ENCODE measurements at regions not wholly inside any gene's neighbourhood (a gene's known extent, or its start where the extent isn't known, plus 50 kb on each side); places are given as distances from the start of the nearest gene placed in this dataset.
A peak's percentile ranks its signal among the peaks of the same experiment; 100 is the strongest.
"Not testable (repeated sequence)": the region's sequence is repeated elsewhere in the genome, so short reads cannot be mapped to it uniquely, and the experiment has no call there.

DNA sequence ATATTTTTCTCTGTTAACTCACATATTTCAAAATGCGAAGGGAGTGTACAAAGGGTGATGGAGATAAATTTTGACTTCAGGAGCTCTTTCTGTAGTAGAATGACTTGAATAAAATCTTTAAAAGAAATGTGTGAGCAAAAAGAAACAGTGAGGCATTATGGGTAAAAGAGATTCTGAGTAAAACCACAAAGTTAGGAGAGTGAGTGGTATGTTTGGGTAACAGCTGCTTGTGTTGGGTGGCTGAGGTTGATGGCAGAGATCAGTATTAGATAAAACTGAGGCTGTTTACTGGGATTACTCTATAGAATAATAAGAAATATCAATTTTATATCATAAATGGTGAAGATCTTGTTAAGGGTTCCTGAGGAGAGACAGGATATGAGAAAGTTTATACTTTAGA lies 434.2 kb upstream of the AMOT start:
- ATAC-seq (replicated peaks in 6 of 8), result no peak

GRCh38 chrX:113274345-113274744 lies 433.7 kb upstream of the AMOT start:
- H3K4me1 ChIP-seq (replicated peaks in 1 of 2), result no peaks in the 10 kb centered on the region
- 20% methylated on average over 1 of the region's 5 CpGs; no CpG with 5 or more reads in 9 of the 10 experiments for WGBS, 10 experiments
- no peak overlapping the region for H3K4me3 ChIP-seq
- in situ Hi-C loops (cut with MboI; ENCODE audit: low pct_unique_long_range_greater_than_20kb in 2 of 9, low sequenced_read_pairs in 9 of 9, unreplicated experiment in 9 of 9), result loop anchor here in 1 of 9 experiments (25.0 kb wide), 1 partner anchor 463 kb away; no protein-coding TSS in a partner anchor
- no peak overlapping the region for H3K27ac ChIP-seq
- ATAC-seq (replicated peaks in 6 of 8), result no peak

More for the DNA sequence above, 434.2 kb upstream of the AMOT start:
- 14 to 86% (median 79%) methylated on average over 1 of the region's 1 CpG; no CpG with 5 or more reads in 6 of the 10 experiments for WGBS, 10 experiments
- in situ Hi-C loops (cut with MboI; ENCODE audit: low pct_unique_long_range_greater_than_20kb in 2 of 9, low sequenced_read_pairs in 9 of 9, unreplicated experiment in 9 of 9), result loop anchor here in 1 of 9 experiments (25.0 kb wide), 1 partner anchor 463 kb away; no protein-coding TSS in a partner anchor
- no peaks in the 10 kb centered on the region for H3K4me1 ChIP-seq (replicated peaks in 1 of 2)
- no peak overlapping the region for H3K4me3 ChIP-seq
- H3K27ac ChIP-seq, result no peak overlapping the region

DNA sequence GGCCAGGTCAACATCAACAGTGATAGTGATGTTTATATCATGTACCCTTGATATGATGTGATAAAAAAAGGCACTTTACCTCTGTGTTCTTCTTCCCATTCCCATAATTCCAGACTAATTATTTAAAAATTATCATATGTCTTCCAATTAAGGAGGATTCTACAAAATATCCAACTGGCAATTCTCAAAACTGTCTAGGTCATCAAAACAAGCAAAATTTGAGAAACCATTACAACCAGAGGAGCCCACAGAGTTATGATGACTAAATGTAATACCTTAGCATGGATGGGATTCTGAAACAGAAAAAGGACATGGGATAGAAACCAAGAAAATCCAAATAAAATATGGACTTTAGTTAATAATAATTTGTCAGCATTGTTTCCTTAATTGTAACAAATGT lies 428.6 kb upstream of the AMOT start:
- Histone ChIP-seq H3K4me1 (replicated peaks in 1 of 2) (no peaks in the 10 kb centered on the region), H3K27ac (no peak overlapping the region), H3K4me3 (no peak overlapping the region)
- ATAC-seq (replicated peaks in 6 of 8), result no peak
- in situ Hi-C loops (cut with MboI; ENCODE audit: low pct_unique_long_range_greater_than_20kb in 2 of 9, low sequenced_read_pairs in 9 of 9, unreplicated experiment in 9 of 9), result loop anchor here in 1 of 9 experiments (25.0 kb wide), 1 partner anchor 468 kb away; no protein-coding TSS in a partner anchor

GRCh38 chrX:113260474-113260873 lies 419.8 kb upstream of the AMOT start:
- peak in 1 of 8 experiments; percentile 37 for ATAC-seq (replicated peaks in 6 of 8)
- WGBS, 10 experiments, result 82 to 100% (median 100%) methylated on average over 1 to 2 of the region's 3 CpGs; no CpG with 5 or more reads in 6 of the 10 experiments
- Histone ChIP-seq H3K4me1 (replicated peaks in 1 of 2) (no peaks in the 10 kb centered on the region), H3K4me3 (no peak overlapping the region), H3K27ac (no peak overlapping the region)
- in situ Hi-C loops (cut with MboI; ENCODE audit: low pct_unique_long_range_greater_than_20kb in 2 of 9, low sequenced_read_pairs in 9 of 9, unreplicated experiment in 9 of 9), result loop anchor here in 1 of 9 experiments (25.0 kb wide), 1 partner anchor 477 kb away; no protein-coding TSS in a partner anchor

- Histone ChIP-seq H3K4me3 (no peak overlapping the region), H3K27ac (no peak overlapping the region), H3K4me1 (replicated peaks in 1 of 2) (no peaks in the 10 kb centered on the region)
- no peak for ATAC-seq (replicated peaks in 6 of 8)
- WGBS, 10 experiments, result 0 to 100% (median 40%) methylated on average over 1 to 3 of the region's 3 CpGs; no CpG with 5 or more reads in 5 of the 10 experiments
- in situ Hi-C loops (cut with MboI; ENCODE audit: low pct_unique_long_range_greater_than_20kb in 2 of 9, low sequenced_read_pairs in 9 of 9, unreplicated experiment in 9 of 9), result no loop called here
Measured at GRCh38 chrX:113222305-113222704, 381.7 kb upstream of the AMOT start.

- 80 to 99% methylated on average over 1 to 9 of the region's 9 CpGs; no CpG with 5 or more reads in 8 of the 10 experiments for WGBS, 10 experiments
- no peaks in the 10 kb centered on the region for H3K4me1 ChIP-seq (replicated peaks in 1 of 2)
- no peak overlapping the region for H3K27ac ChIP-seq
- in situ Hi-C loops (cut with MboI; ENCODE audit: low pct_unique_long_range_greater_than_20kb in 2 of 9, low sequenced_read_pairs in 9 of 9, unreplicated experiment in 9 of 9), result no loop called here
- no peak overlapping the region for H3K4me3 ChIP-seq
- ATAC-seq (replicated peaks in 6 of 8), result no peak
Measured at GRCh38 chrX:113212052-113212451, 371.4 kb upstream of the AMOT start.

- no peak overlapping the region for H3K4me3 ChIP-seq
- no peaks in the 10 kb centered on the region for H3K4me1 ChIP-seq (replicated peaks in 1 of 2)
- no peak for ATAC-seq (replicated peaks in 6 of 8)
- H3K27ac ChIP-seq, result no peak overlapping the region
- 88% methylated on average over 4 of the region's 5 CpGs; no CpG with 5 or more reads in 9 of the 10 experiments for WGBS, 10 experiments
- in situ Hi-C loops (cut with MboI; ENCODE audit: low pct_unique_long_range_greater_than_20kb in 2 of 9, low sequenced_read_pairs in 9 of 9, unreplicated experiment in 9 of 9), result no loop called here
Measured at GRCh38 chrX:113202601-113203000, 362.0 kb upstream of the AMOT start.

GRCh38 chrX:113195949-113196348 lies 355.3 kb upstream of the AMOT start:
- no peak overlapping the region for H3K4me3 ChIP-seq
- ATAC-seq (replicated peaks in 6 of 8), result no peak
- no peak overlapping the region for H3K27ac ChIP-seq
- no peaks in the 10 kb centered on the region for H3K4me1 ChIP-seq (replicated peaks in 1 of 2)
- 0 to 100% (median 25%) methylated on average over 1 to 3 of the region's 3 CpGs; no CpG with 5 or more reads in 5 of the 10 experiments for WGBS, 10 experiments
- in situ Hi-C loops (cut with MboI; ENCODE audit: low pct_unique_long_range_greater_than_20kb in 2 of 9, low sequenced_read_pairs in 9 of 9, unreplicated experiment in 9 of 9), result no loop called here

- Histone ChIP-seq H3K27ac (no peak overlapping the region), H3K4me1 (replicated peaks in 1 of 2) (no peaks in the 10 kb centered on the region), H3K4me3 (no peak overlapping the region)
- in situ Hi-C loops (cut with MboI; ENCODE audit: low pct_unique_long_range_greater_than_20kb in 2 of 9, low sequenced_read_pairs in 9 of 9, unreplicated experiment in 9 of 9), result no loop called here
- ATAC-seq (replicated peaks in 6 of 8), result no peak
Measured at GRCh38 chrX:113192418-113192817, 351.8 kb upstream of the AMOT start.

- 0 to 95% (median 61%) methylated on average over 1 to 6 of the region's 8 CpGs; no CpG with 5 or more reads in 6 of the 10 experiments for WGBS, 10 experiments
- no peak for ATAC-seq (replicated peaks in 6 of 8)
- no peaks in the 10 kb centered on the region for H3K4me1 ChIP-seq (replicated peaks in 1 of 2)
- H3K27ac ChIP-seq, result no peak overlapping the region
- in situ Hi-C loops (cut with MboI; ENCODE audit: low pct_unique_long_range_greater_than_20kb in 2 of 9, low sequenced_read_pairs in 9 of 9, unreplicated experiment in 9 of 9), result no loop called here
- H3K4me3 ChIP-seq, result no peak overlapping the region
Measured at GRCh38 chrX:113157496-113157895, 316.9 kb upstream of the AMOT start.

DNA sequence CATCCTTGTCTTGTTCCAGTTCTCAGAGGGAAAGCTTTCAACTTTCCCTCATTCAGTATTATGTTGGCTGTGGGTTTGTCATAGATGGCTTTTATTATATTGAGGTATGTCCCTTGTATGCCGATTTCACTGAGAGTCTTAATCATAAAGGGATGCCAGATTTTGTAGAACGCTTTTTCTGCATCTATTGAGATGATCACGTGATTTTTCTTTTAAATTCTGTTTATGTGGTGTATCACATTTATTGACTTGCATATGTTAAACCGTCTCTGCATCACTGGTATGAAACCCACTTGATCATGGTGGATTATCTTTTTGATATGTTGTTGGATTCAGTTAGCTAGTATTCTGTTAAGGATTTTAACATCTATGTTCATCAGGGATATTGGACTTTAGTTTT lies 313.7 kb upstream of the AMOT start:
- H3K4me1 ChIP-seq (replicated peaks in 1 of 2); ATAC-seq (replicated peaks in 6 of 8); H3K27ac ChIP-seq; in situ Hi-C loops (cut with MboI; ENCODE audit: low pct_unique_long_range_greater_than_20kb in 2 of 9, low sequenced_read_pairs in 9 of 9, unreplicated experiment in 9 of 9); H3K4me3 ChIP-seq: not testable (repeated sequence)
- WGBS, 10 experiments, result 0 to 100% (median 45%) methylated on average over 1 to 4 of the region's 4 CpGs; no CpG with 5 or more reads in 6 of the 10 experiments

- in situ Hi-C loops (cut with MboI; ENCODE audit: low pct_unique_long_range_greater_than_20kb in 2 of 9, low sequenced_read_pairs in 9 of 9, unreplicated experiment in 9 of 9), result no loop called here
- 0 to 67% (median 20%) methylated on average over 1 of the region's 1 CpG; no CpG with 5 or more reads in 7 of the 10 experiments for WGBS, 10 experiments
- H3K4me3 ChIP-seq, result no peak overlapping the region
Measured at GRCh38 chrX:113136836-113137235, 296.2 kb upstream of the AMOT start.

DNA sequence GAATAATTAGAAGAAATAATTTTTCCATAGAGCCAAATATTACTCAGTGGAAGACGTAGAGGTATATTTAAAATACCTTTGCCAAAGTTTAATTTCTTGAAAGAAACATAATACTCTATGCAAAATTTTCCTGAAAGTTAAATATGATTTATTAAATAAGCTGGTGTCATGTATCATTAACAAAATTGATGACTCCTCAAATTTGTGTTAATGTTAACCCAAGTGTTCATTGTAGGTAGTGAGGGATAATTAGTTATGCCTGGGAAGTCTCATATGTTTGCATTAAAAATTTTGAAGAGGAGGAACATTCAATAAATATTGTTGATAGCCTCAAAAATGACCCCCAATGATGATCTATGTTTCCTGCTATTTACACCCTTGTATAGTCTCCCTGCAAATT lies 292.7 kb upstream of the AMOT start:
- no peak for ATAC-seq (replicated peaks in 6 of 8)
- no peak overlapping the region for H3K27ac ChIP-seq
- WGBS, 10 experiments, result 14 to 100% (median 77%) methylated on average over 1 of the region's 1 CpG; no CpG with 5 or more reads in 4 of the 10 experiments
- H3K4me3 ChIP-seq, result no peak overlapping the region
- in situ Hi-C loops (cut with MboI; ENCODE audit: low pct_unique_long_range_greater_than_20kb in 2 of 9, low sequenced_read_pairs in 9 of 9, unreplicated experiment in 9 of 9), result no loop called here
- H3K4me1 ChIP-seq (replicated peaks in 1 of 2), result no peaks in the 10 kb centered on the region

More at GRCh38 chrX:113136836-113137235, 296.2 kb upstream of the AMOT start:
- Histone ChIP-seq H3K4me1 (replicated peaks in 1 of 2) (no peaks in the 10 kb centered on the region), H3K27ac (no peak overlapping the region)
- ATAC-seq (replicated peaks in 6 of 8), result peak in 5 of 8 experiments; percentile 53 to 76 (median 60)

GRCh38 chrX:113124693-113125092 lies 284.1 kb upstream of the AMOT start:
- peak in 2 of 8 experiments; percentile 37 to 41 for ATAC-seq (replicated peaks in 6 of 8)
- Histone ChIP-seq H3K4me3 (no peak overlapping the region), H3K4me1 (replicated peaks in 1 of 2) (no peaks in the 10 kb centered on the region), H3K27ac (no peak overlapping the region)
- in situ Hi-C loops (cut with MboI; ENCODE audit: low pct_unique_long_range_greater_than_20kb in 2 of 9, low sequenced_read_pairs in 9 of 9, unreplicated experiment in 9 of 9), result no loop called here

Data from motor neuron (in vitro differentiated cells).